HCT116 (cell line): ENCODE measurements at regions not wholly inside any gene's neighbourhood (a gene's known extent, or its start where the extent isn't known, plus 50 kb on each side); places are given as distances from the start of the nearest gene placed in this dataset.

Experiments used
- EGR1 ChIP-seq: IDR thresholded peaks from 2 replicates; pipeline ENCODE4 v1.6.1; 2012; ENCODE audit warnings: low read depth
- JUND ChIP-seq: IDR thresholded peaks from 2 replicates; pipeline ENCODE4 v1.6.1; 2012
- POLR2A ChIP-seq: IDR thresholded peaks from 2 replicates; pipeline ENCODE4 v1.7.0; 2011; ENCODE audit warnings: borderline replicate concordance; ENCODE audit not compliant: insufficient read depth, insufficient read length; ENCODE audit errors: extremely low read depth
- REST ChIP-seq: IDR thresholded peaks from 2 replicates; pipeline ENCODE4 v1.6.1; 2012; ENCODE audit warnings: low read depth
- SP1 ChIP-seq: IDR thresholded peaks from 2 replicates; pipeline ENCODE4 v1.6.1; 2012; ENCODE audit warnings: low read depth
- ZNF274 ChIP-seq: fragments of 200-500 bp; sonication (Bioruptor generic); IDR thresholded peaks from 2 replicates; pipeline ENCODE4 v1.6.1; 2014; ENCODE audit warnings: mild to moderate bottlenecking, low read depth, low read length, inconsistent platforms
- TF ChIP-seq, protein P1 (sequence below), 3 experiments: fragments of 200-600 bp in 1 of 3; sonication (generic) in 1 of 3; IDR thresholded peaks in 2 of 3; conservative IDR thresholded peaks in 1 of 3; 2 replicates each; pipeline ENCODE4 v1.5.1; 2012 to 2017; ENCODE audit warnings: low read depth in 2 of 3, low read length in 2 of 3, antibody characterized with exemption in 1 of 3, borderline replicate concordance in 1 of 3, control low read depth in 1 of 3, mild to moderate bottlenecking in 1 of 3, mixed read lengths in 1 of 3, mixed run types in 1 of 3, moderate library complexity in 1 of 3; ENCODE audit not compliant: insufficient read depth in 1 of 3

DNA sequence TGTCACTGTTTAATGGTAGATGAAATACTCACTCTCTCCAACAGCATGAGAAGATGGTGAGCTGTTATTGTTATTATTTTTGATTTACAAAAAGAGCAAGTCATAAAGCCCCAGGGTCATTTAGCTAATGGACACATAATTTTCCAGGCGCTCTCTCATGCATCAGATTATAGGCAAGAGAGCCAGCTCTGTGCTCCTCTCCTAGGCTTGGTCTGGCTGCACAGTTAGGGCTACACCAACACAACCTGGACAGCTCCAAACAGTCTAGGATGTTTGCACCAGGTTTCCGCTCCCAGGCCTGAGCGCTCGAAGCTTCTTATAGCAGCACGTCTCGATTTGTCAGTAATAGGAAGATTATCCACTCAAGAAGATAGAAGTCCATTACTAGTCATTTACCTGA lies 123.7 kb downstream of the FAM43A start:
- TF ChIP-seq, protein P1, sequence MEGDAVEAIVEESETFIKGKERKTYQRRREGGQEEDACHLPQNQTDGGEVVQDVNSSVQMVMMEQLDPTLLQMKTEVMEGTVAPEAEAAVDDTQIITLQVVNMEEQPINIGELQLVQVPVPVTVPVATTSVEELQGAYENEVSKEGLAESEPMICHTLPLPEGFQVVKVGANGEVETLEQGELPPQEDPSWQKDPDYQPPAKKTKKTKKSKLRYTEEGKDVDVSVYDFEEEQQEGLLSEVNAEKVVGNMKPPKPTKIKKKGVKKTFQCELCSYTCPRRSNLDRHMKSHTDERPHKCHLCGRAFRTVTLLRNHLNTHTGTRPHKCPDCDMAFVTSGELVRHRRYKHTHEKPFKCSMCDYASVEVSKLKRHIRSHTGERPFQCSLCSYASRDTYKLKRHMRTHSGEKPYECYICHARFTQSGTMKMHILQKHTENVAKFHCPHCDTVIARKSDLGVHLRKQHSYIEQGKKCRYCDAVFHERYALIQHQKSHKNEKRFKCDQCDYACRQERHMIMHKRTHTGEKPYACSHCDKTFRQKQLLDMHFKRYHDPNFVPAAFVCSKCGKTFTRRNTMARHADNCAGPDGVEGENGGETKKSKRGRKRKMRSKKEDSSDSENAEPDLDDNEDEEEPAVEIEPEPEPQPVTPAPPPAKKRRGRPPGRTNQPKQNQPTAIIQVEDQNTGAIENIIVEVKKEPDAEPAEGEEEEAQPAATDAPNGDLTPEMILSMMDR (IDR thresholded peaks at IDR 0.05 in 2 of 3, conservative IDR thresholded peaks at IDR 0.05 in 1 of 3; ENCODE audit: borderline replicate concordance in 1 of 3, insufficient read depth in 1 of 3, low read depth in 2 of 3, low read length in 2 of 3), result no peak
- TF ChIP-seq POLR2A, result no peak
- TF ChIP-seq EGR1, result no peak
- no peak for TF ChIP-seq REST
- no peak for TF ChIP-seq ZNF274
- TF ChIP-seq JUND, result no peak
- TF ChIP-seq SP1, result no peak
